Myocyte (in vitro differentiated cells): ENCODE measurements at regions not wholly inside any gene's neighbourhood (a gene's known extent, or its start where the extent isn't known, plus 50 kb on each side); places are given as distances from the start of the nearest gene placed in this dataset.
"Not testable (repeated sequence)": the region's sequence is repeated elsewhere in the genome, so short reads cannot be mapped to it uniquely, and the experiment has no call there.

Source experiments
- DNase-seq: peaks from one replicate; pipeline ENCODE4 v3.0.0-alpha.2; 2012; ENCODE audit warnings: low read depth

GRCh38 chr5:53733853-53734252, 173.4 kb downstream of the NDUFS4 start:
- DNase-seq, result no peak

GRCh38 chr5:53738105-53738504, 177.7 kb downstream of the NDUFS4 start:
- DNase-seq, result no peak

GRCh38 chr5:53739111-53739510, 178.7 kb downstream of the NDUFS4 start:
- no peak for DNase-seq

GRCh38 chr5:53749621-53750020, 189.2 kb downstream of the NDUFS4 start:
- peak; percentile 8 for DNase-seq

GRCh38 chr5:53752282-53752681, 191.8 kb downstream of the NDUFS4 start:
- not testable (repeated sequence) for DNase-seq

- DNase-seq, result no peak
Measured at GRCh38 chr5:53766673-53767072, 206.2 kb downstream of the NDUFS4 start.

GRCh38 chr5:53777864-53778618, 217.6 kb downstream of the NDUFS4 start:
- peak; percentile 8 for DNase-seq

GRCh38 chr5:53779541-53779981, 219.1 kb downstream of the NDUFS4 start:
- DNase-seq, result peak; percentile 95

- DNase-seq, result no peak
Measured at GRCh38 chr5:53782620-53783019, 222.2 kb downstream of the NDUFS4 start.

GRCh38 chr5:53783624-53784228, 223.3 kb downstream of the NDUFS4 start:
- DNase-seq, result no peak

GRCh38 chr5:53784596-53784995, 224.2 kb downstream of the NDUFS4 start:
- no peak for DNase-seq

GRCh38 chr5:53785924-53786323, 225.5 kb downstream of the NDUFS4 start:
- DNase-seq, result no peak

- DNase-seq, result no peak
Measured at GRCh38 chr5:53790026-53790425, 229.6 kb downstream of the NDUFS4 start.

- DNase-seq, result peak; percentile 68
Measured at GRCh38 chr5:53792338-53792737, 231.9 kb downstream of the NDUFS4 start.

GRCh38 chr5:53799644-53800043, 239.2 kb downstream of the NDUFS4 start:
- DNase-seq, result not testable (repeated sequence)

GRCh38 chr5:53808392-53808791, 248.0 kb downstream of the NDUFS4 start:
- DNase-seq, result not testable (repeated sequence)

- no peak for DNase-seq
Measured at GRCh38 chr5:53814819-53815218, 254.4 kb downstream of the NDUFS4 start.

GRCh38 chr5:53815471-53815870, 255.0 kb downstream of the NDUFS4 start:
- DNase-seq, result no peak

GRCh38 chr5:53817183-53817582, 256.7 kb downstream of the NDUFS4 start:
- no peak for DNase-seq

- no peak for DNase-seq
Measured at GRCh38 chr5:53819482-53819881, 259.0 kb downstream of the NDUFS4 start.

- DNase-seq, result peak; percentile 26
Measured at GRCh38 chr5:53820119-53820801, 259.8 kb downstream of the NDUFS4 start.

GRCh38 chr5:53820802-53821171, 260.3 kb downstream of the NDUFS4 start:
- no peak for DNase-seq
